Coronary artery (tissue), 2 donors: ENCODE measurements at regions not wholly inside any gene's neighbourhood (a gene's known extent, or its start where the extent isn't known, plus 50 kb on each side); places are given as distances from the start of the nearest gene placed in this dataset.

Experiments used
- DNase-seq: peaks from one replicate; pipeline ENCODE4 v3.0.0-alpha.2; 2017; ENCODE audit warnings: low spot score
- H3K27ac ChIP-seq, 2 donors: fragments of 200-600 bp; sonication (generic); one replicate each; pipeline ENCODE4 v1.5.1; 2016 to 2019
- H3K4me3 ChIP-seq: fragments of 200-600 bp; sonication (generic); 2 replicates; pipeline ENCODE4 v1.5.1; 2016; ENCODE audit warnings: mild to moderate bottlenecking, moderate library complexity
- TF ChIP-seq, protein P1 (sequence below): fragments of 200-600 bp; sonication (generic); IDR thresholded peaks from one replicate; pipeline ENCODE4 v1.5.1; 2019; ENCODE audit warnings: antibody characterized with exemption

DNA sequence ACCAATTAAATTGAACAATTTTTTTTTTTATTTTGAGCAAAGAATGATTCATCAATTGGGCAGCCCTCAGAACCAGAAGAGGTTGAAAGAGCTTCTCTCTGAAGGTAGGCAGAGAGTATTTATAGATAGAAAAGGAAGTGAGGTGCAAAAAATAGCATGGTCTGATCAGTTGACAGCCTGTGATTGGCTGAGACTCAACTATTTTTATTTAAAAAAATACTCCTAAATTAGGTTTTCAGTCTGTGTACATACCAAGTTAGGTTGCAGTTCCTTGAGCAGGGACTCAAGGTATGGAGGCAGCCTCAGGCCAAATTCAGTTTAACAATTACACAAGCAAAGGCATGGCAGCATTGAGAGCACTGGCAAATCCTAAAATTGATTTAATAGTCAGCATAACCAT lies 1074.7 kb downstream of the SORCS1 start:
- no peak for DNase-seq
- TF ChIP-seq, protein P1, sequence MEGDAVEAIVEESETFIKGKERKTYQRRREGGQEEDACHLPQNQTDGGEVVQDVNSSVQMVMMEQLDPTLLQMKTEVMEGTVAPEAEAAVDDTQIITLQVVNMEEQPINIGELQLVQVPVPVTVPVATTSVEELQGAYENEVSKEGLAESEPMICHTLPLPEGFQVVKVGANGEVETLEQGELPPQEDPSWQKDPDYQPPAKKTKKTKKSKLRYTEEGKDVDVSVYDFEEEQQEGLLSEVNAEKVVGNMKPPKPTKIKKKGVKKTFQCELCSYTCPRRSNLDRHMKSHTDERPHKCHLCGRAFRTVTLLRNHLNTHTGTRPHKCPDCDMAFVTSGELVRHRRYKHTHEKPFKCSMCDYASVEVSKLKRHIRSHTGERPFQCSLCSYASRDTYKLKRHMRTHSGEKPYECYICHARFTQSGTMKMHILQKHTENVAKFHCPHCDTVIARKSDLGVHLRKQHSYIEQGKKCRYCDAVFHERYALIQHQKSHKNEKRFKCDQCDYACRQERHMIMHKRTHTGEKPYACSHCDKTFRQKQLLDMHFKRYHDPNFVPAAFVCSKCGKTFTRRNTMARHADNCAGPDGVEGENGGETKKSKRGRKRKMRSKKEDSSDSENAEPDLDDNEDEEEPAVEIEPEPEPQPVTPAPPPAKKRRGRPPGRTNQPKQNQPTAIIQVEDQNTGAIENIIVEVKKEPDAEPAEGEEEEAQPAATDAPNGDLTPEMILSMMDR: no peak
- no peak overlapping the region for H3K4me3 ChIP-seq
- no peak overlapping the region for H3K27ac ChIP-seq

DNA sequence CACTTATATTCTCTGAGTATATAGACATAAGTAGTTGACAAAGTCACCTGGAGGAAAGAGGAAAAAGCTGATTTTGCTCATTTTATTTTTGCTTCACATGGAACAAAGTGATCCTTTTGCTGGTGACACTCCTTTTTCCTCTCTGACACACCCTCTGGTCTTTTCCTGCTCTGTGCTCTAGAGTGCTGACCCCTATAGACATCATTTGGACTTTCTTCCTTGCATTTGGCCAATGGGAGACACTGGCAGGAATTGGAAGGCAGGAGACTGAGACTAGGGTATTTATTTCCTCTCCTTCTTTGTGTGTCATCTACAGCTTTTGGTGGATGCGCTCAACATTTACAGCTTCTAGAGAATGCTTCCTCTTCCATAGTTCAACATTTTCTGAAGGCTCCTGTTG lies 1078.1 kb downstream of the SORCS1 start:
- no peak overlapping the region for H3K27ac ChIP-seq
- DNase-seq: no peak
- no peak overlapping the region for H3K4me3 ChIP-seq
- TF ChIP-seq, protein P1: no peak

DNA sequence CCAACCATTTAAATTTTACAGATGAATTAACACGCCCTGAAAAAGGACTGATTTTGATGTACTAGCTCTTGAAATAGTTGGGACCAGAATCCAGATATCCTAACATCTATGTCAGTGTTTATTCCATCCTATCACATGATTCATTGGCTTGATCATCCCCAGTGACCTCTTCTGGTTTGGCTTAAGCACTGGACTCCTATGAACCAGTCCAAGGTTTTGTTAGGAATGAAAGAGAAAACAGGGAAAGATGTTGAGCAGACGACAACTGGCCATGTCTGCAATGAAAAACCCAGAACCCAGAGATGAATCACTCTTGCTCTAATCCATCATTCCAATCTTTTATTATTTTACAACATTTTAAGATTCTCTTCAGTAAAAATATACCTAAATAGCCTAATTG lies 1080.9 kb downstream of the SORCS1 start:
- Histone ChIP-seq H3K4me3 (no peak overlapping the region), H3K27ac (no peak overlapping the region)
- no peak for DNase-seq
- TF ChIP-seq, protein P1: no peak

DNA sequence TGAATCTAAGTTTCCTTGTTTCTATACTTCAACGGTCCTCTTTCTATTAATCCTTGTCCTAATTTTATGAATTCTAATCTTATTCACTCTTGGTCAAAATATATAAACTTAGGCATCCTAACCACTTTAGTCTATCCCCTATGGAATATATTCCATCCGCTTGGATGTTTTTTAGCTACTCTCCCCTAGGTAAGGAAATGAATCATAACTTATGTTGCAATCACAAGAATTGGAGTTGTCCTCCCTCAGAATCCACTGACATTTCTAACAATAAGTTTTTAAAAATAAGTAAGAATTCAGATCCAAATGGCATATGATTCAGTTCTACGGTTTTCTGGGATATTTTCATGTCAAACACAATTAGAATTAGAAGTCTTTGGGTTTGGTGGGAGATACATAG lies 1081.6 kb downstream of the SORCS1 start:
- Histone ChIP-seq H3K27ac (no peak overlapping the region), H3K4me3 (no peak overlapping the region)
- DNase-seq: no peak
- TF ChIP-seq, protein P1: no peak

- DNase-seq: no peak
- TF ChIP-seq, protein P1: no peak
- Histone ChIP-seq H3K4me3 (no peak overlapping the region), H3K27ac (no peak overlapping the region)
These were observed 1085.5 kb downstream of the SORCS1 start for GRCh38 chr10:106078895-106079576.

DNA sequence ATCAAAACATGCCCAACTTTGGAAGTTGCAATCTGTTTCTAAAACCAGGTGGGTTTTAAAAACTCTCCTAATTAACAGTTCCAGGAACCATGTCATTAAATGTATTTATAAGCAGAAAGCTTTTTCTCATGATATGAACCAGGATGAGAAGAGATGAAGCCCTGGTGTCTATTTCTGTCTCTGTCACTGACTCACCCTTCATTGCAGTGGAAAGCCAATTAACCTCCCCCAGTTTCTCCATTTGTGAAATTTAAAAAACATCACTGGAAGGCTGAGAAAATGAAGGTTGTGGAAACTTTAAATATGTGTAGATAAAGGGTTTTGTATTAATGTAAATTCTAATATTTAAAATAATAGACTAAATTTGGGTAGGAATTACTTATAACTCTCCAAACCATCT lies 1088.0 kb downstream of the SORCS1 start:
- DNase-seq: no peak
- TF ChIP-seq, protein P1: no peak
- Histone ChIP-seq H3K4me3 (no peak overlapping the region), H3K27ac (no peak overlapping the region)

GRCh38 chr10:106053061-106053460 lies 1111.4 kb downstream of the SORCS1 start:
- no peak overlapping the region for H3K27ac ChIP-seq
- no peak overlapping the region for H3K4me3 ChIP-seq
- DNase-seq: no peak
- TF ChIP-seq, protein P1: no peak
